ENCODE measurements at regions not wholly inside any gene's neighbourhood (a gene's known extent, or its start where the extent isn't known, plus 50 kb on each side); places are given as distances from the start of the nearest gene placed in this dataset.

GRCh38 chr5:34501016-34501415 is 155.1 kb upstream of the RAI14 start:
- Histone ChIP-seq H3K27ac (ENCODE audit: low read depth in 2 of 2, low read length in 2 of 2) (no peak overlapping the region), H3K9ac (ENCODE audit: low read length in 3 of 3) (no peak overlapping the region), H3K4me1 (ENCODE audit: control insufficient read depth in 2 of 3, insufficient read depth in 2 of 3, low read depth in 1 of 3, low read length in 3 of 3) (peaks cover 0 to 13% (median 2%) of the 10 kb centered on the region in 3 donors), H3K4me3 (ENCODE audit: low read length in 3 of 3) (no peak overlapping the region), H3K36me3 (ENCODE audit: control insufficient read depth in 2 of 3, insufficient read depth in 3 of 3, low read length in 3 of 3) (no peaks in the 10 kb centered on the region), H3K9me3 (ENCODE audit: control insufficient read depth in 2 of 3, insufficient read depth in 1 of 3, low read length in 3 of 3) (no peaks in the 10 kb centered on the region), H3K27me3 (ENCODE audit: control insufficient read depth, insufficient read depth, low read length) (no peaks in the 10 kb centered on the region)
- FAIRE-seq = no peak
- no peak for TF ChIP-seq CTCF (IDR thresholded peaks at IDR 0.05; ENCODE audit: borderline replicate concordance, extremely low read depth, insufficient read depth)
- intact Hi-C loops (cut with DNase I) = no loop called here
- DNase-seq = no peak

- TF ChIP-seq CTCF (IDR thresholded peaks at IDR 0.05; ENCODE audit: borderline replicate concordance, extremely low read depth, insufficient read depth) = no peak
- intact Hi-C loops (cut with DNase I) = no loop called here
- Histone ChIP-seq H3K27me3 (ENCODE audit: control insufficient read depth, insufficient read depth, low read length) (no peaks in the 10 kb centered on the region), H3K4me3 (ENCODE audit: low read length in 3 of 3) (no peak overlapping the region), H3K36me3 (ENCODE audit: control insufficient read depth in 2 of 3, insufficient read depth in 3 of 3, low read length in 3 of 3) (no peaks in the 10 kb centered on the region), H3K4me1 (ENCODE audit: control insufficient read depth in 2 of 3, insufficient read depth in 2 of 3, low read depth in 1 of 3, low read length in 3 of 3) (peaks cover 0 to 13% (median 2%) of the 10 kb centered on the region in 3 donors), H3K27ac (ENCODE audit: low read depth in 2 of 2, low read length in 2 of 2) (no peak overlapping the region), H3K9me3 (ENCODE audit: control insufficient read depth in 2 of 3, insufficient read depth in 1 of 3, low read length in 3 of 3) (no peaks in the 10 kb centered on the region), H3K9ac (ENCODE audit: low read length in 3 of 3) (no peak overlapping the region)
- FAIRE-seq (no peak), DNase-seq (no peak)
Observed at GRCh38 chr5:34501840-34502239, 154.3 kb upstream of the RAI14 start.

GRCh38 chr5:34502581-34502980 is 153.5 kb upstream of the RAI14 start:
- H3K9me3 ChIP-seq (ENCODE audit: control insufficient read depth in 2 of 3, insufficient read depth in 1 of 3, low read length in 3 of 3) = no peaks in the 10 kb centered on the region
- DNase-seq = no peak
- no peaks in the 10 kb centered on the region for H3K27me3 ChIP-seq (ENCODE audit: control insufficient read depth, insufficient read depth, low read length)
- TF ChIP-seq CTCF (IDR thresholded peaks at IDR 0.05; ENCODE audit: borderline replicate concordance, extremely low read depth, insufficient read depth) = no peak
- FAIRE-seq = no peak
- H3K9ac ChIP-seq (ENCODE audit: low read length in 3 of 3) = no peak overlapping the region
- no peaks in the 10 kb centered on the region for H3K36me3 ChIP-seq (ENCODE audit: control insufficient read depth in 2 of 3, insufficient read depth in 3 of 3, low read length in 3 of 3)
- intact Hi-C loops (cut with DNase I) = no loop called here
- peaks cover 0 to 13% (median 2%) of the 10 kb centered on the region in 3 donors for H3K4me1 ChIP-seq (ENCODE audit: control insufficient read depth in 2 of 3, insufficient read depth in 2 of 3, low read depth in 1 of 3, low read length in 3 of 3)
- no peak overlapping the region for H3K27ac ChIP-seq (ENCODE audit: low read depth in 2 of 2, low read length in 2 of 2)
- no peak overlapping the region for H3K4me3 ChIP-seq (ENCODE audit: low read length in 3 of 3)
